GM18508 (cell line): ENCODE measurements at regions not wholly inside any gene's neighbourhood (a gene's known extent, or its start where the extent isn't known, plus 50 kb on each side); places are given as distances from the start of the nearest gene placed in this dataset.

Experiments
- ATAC-seq: cut with Tn5 transposase; IDR thresholded peaks from one replicate; pipeline ENCODE4 v1.9.1; 2021; ENCODE audit warnings: moderate number of reproducible peaks; ENCODE audit not compliant: insufficient read depth, unreplicated experiment

DNA sequence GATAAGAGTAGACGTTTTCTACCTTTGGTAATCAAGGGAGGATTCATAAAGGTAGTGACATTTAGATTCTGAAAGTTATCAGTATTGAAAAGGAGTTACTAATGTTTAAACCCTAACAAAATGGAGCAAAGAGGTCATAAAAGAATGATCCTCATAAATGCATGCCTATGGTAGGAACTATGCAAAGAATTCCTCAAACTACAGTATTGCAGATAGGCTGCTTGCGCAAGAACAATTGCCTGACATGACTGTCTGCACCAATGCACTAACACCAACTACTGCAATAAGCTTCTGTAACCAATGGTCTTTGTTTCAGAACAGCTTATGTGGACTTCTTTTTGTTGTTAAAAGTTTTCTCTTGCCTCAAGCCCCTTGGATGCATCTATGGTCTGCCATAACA lies 597.3 kb upstream of the ADGRL4 start:
- ATAC-seq, result no peak

DNA sequence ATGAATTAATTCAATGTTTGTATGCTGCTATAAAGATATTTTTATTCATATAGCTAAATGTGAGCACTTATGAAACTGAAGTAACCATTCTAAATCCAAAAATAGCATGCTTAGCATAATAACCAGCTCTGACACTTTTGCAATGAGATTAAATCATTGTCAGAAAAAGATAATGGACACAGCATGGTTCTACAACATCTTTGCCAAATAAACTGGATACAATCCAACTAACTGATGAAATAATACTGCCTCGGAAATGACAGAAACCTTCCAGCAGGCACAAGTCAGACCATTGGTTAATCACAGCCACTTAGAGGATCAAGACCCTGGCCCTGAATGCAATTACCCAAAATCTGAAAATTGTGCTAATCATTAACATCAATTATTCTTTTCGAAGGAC lies 592.7 kb upstream of the ADGRL4 start:
- ATAC-seq, result no peak

DNA sequence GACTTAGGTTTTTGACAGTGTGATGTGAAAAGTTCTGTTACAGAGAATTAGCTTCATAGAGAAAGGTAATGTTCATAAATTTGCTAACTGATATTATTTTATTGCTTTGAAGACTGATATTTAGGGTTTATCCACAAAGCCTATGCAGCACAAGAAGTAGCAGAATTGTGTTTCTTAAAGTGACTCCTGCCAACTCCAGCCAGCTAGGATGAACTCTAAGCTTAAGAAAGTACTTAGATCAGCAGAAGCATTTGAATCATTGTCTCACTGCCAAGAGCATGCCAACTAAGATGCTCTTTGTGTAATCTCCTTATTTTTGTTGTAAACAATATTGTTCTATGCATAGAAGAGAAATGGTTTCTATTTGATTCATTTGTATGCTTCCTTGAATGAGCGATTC lies 589.4 kb upstream of the ADGRL4 start:
- ATAC-seq, result no peak

DNA sequence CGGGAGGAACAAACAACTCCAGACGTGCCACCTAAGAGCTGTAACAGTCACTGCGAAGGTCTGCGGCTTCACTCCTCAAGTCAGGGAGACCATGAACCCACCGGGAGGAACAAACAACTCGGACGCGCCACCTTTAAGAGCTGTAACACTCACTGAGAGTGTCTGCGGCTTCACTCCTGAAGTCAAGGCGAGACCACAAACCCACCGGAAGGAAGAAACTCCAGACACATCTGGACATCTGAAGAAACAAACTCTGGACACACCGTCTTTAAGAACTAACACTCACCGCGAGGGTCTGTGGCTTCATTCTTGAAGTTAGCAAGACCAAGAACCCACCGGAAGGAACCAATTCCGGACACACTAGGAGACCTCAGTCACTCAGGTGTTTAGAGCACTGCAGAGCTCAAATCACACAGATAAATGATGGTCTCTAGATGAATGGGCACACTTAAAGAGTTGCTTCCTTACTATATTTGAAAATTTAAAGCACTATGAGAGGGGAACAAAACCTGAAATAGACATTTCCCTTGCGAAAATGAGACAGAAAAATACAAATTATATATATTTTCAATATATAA lies 587.7 kb upstream of the ADGRL4 start:
- no peak for ATAC-seq

DNA sequence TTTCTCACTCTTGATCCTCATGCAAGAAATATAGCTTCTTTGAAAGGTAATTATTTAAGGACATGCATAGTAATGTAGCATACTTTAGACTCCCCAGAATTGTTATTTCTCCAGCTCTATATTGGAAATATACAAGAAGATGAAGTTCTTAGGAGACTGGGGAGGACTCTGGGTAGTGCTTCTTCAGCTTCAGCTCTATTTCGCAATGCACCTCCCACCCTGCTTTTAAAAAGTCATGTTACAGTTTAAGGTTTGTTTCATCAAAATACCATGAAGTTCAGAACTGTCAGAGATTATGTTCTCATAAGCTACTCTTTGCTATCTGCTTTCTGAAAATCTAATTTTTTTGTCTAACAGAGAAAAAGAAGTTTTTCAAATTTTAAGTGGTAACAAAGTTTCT lies 586.2 kb upstream of the ADGRL4 start:
- no peak for ATAC-seq

DNA sequence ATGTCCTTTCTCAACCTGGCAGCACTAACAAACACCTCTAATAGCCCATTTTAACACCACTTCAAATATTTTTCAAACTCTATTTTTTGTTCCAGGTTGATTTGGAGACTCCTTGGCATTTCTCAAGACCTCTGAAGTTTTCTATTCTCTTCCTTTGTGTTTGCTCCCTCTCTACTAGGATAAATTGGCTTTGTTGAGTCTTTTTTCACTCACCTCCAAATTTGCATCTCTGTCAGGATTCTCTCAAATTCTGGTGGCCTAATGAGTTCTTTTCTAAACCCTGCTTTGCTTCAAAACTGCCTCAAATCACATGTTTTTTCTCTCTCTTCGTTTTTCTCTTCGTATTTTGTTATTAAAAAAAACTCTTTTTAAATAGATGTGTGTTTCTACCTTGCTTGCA lies 582.2 kb upstream of the ADGRL4 start:
- ATAC-seq, result no peak

DNA sequence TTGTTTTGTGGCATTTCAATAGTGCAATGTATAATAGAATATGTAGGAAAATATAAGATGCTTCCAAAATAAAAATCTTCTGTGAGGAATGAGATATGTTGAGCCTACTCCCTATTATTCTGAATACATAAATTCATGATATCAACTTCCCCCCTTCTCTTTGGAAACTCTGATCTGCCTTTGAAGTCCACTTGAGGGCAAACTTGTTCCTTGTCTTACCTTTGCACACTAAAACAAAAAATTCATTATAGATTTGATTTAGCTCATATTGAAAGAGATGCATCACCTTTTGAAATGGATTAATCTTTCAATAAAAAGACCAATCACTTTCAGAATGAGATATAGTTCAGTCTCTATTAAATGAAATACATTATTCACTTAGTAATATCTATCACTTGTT lies 580.7 kb upstream of the ADGRL4 start:
- ATAC-seq, result no peak

DNA sequence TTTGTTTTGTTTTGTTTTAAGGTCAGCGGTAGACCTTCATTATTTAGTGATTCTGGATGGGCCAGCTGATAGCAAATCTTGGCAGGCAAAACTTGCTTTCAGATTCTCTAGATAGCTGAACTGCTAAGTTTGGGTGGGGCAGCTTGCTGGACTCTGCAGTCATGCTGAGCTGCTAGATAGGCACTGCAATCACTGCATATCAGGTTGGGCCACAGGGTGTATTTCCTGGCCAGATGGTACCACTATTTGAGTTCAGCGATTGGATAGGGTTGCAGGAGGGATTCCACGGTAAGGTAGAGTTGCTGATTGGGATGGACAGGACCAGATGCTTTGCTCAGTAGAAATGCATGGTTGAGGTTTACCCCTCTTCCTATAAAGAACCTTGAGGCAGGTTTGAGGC lies 579.3 kb upstream of the ADGRL4 start:
- ATAC-seq, result no peak

DNA sequence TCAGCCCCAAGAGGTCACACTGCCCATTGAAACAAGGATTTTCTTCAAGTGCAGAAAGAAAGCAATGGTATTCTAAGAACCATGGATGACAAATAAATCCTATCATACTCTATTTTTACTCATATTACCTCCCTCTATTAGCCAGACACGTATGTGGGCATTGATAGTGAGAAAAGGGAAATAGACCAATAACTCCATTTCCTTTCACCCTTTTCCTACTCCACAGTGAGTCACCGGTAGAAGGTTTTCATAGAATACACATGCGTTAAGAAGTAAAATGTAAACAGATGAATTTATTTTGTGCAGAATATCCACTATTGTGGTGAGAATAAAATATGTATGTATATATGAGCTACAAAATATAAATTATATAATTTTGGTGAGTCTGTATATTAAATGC lies 568.9 kb upstream of the ADGRL4 start:
- no peak for ATAC-seq

DNA sequence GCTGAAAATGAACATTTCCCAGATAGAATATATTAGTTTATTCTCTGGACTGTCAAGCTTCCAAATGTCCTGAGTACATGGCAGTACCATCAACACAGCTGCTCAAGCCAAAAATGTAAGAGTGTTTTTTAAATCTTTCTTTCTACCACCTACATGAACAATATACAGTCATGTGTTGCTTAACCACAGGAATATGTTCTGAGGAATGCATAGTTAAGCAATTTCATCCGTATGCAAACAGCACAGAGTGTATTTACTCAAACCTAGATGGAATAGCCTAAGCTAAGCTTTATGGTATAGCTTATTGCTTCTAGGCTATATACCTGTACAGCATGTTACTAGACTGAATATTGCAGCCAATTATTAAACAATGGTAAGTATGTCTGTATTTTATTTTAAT lies 561.9 kb upstream of the ADGRL4 start:
- no peak for ATAC-seq

DNA sequence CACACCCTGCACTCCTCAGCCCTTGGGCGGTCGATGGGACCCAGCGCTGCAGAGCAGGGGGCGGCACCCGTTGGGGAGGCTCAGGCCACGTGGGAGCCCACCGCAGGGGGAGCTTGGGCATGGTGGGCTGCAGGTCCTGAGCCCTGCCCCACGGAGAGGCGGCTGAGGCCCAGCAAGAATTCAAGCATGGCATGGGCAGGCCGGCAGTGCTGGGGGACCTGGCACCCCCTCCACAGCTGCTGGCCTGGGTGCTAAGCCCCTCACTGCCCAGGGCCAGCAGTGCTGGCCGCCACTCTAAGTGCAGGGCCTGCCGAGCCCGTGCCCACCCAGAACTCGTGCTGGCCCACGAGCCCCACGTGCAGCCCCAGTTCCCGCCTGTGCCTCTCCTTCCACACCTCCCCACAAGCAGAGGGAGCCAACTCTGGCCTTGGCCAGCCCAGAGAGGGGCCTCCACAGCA lies 555.0 kb upstream of the ADGRL4 start:
- no peak for ATAC-seq

DNA sequence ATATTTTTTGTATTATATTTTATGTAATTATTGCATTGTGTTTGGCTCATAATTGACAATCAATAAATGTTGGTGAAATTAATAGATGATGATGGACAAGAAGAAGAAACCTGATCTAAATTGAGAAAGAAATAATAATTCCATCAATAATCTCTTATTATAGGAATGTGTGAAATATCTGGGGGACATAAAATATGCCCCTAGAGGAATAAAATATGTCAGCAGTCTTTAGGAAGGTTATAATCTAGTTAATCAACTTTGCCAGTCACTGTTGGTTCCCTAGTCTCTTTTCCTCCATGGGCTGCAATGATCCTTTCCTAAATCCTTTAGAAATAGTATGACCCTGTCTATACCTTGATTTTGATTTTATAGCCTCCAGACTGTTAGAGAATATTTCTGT lies 549.7 kb upstream of the ADGRL4 start:
- ATAC-seq, result no peak

DNA sequence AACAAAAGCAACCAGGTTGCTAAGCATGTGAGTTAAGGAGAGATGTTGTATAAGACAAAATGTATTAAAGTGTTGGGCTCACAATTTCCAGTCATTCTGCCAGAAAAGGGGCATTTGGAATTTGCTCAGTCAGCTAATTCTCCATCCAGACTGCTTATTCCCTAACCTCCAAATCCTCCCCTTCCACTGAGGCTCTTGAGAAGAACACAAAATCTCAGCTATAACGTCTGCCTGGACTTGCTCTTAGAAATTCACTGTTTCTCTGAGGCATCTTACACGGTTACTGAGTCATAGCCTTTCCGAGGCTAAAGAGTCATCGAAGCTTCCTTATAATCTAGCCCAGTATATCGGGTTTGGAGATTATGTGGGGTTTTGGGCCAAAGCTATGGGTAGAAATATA lies 548.2 kb upstream of the ADGRL4 start:
- ATAC-seq, result no peak

DNA sequence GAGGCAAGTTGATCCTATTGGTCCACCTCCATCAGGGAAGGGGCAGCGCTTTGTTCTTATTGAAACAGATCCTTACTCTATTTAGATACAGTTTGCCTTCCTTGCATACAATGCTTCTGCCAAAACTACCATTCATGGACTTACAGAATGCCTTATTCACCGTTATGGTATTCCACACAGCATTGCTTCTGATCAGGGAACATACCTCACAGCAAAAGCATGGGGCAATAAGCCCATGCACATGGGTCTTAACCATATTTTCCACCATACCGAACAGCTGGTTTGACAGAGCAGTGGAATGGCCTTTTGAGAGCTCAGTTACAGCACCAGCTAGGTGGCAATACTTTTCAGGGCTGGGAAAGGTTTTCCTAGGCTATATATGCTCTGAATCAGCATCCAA lies 544.8 kb upstream of the ADGRL4 start:
- no peak for ATAC-seq

DNA sequence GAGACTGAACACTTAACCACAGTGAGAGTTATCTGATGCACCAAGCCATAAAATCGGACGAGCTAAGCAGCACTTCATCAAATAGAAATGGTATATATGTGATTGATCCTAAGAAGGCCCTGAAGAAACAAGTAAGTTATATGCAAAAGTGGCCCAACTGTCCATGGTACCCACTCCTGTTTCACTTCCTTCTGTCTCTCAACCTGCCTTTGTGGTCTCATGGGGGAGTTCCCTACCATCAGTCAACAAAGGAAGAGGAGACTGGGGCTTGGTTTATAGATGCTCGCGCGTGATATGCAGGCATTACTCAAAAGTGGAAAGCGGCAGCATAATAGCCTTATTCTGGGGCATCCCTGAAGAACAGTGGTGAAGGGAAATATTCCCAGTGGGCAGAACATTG lies 543.9 kb upstream of the ADGRL4 start:
- no peak for ATAC-seq

DNA sequence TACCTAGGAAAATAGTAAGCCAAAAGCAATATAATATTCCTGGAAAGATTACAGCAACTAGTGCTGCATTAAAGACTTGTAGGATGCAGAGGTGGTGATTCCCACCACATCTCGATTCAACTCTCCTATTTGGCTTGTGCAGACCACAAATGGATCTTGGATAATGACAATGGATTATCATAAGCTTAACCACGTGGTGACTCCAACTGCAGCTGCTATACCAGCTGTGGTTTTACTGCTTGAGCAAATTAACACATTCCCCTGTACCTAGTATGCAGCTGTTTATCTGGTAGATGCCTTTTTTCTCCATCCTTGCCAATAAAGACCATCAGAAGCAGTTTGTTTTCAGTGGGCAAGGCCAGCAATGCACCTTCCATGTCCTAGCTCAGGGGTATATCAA lies 542.7 kb upstream of the ADGRL4 start:
- ATAC-seq, result no peak

DNA sequence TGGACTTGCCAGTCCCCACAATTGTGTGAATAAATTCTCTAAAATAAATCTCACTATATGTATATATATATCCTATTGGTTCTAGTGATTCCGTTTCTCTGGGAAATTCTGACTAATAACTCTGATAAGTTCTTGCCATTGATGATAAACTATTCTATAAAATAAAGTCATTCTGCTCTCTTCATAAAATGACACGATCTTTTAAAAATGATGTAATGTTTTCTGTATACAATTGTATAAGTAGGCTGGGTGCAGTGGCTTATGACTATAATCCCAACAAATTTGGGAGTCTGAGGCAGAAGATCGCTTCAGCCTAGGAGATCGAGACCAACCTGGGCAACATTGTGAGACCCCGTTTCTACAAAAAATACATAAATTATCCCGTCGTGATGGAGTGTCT lies 541.0 kb upstream of the ADGRL4 start:
- no peak for ATAC-seq

DNA sequence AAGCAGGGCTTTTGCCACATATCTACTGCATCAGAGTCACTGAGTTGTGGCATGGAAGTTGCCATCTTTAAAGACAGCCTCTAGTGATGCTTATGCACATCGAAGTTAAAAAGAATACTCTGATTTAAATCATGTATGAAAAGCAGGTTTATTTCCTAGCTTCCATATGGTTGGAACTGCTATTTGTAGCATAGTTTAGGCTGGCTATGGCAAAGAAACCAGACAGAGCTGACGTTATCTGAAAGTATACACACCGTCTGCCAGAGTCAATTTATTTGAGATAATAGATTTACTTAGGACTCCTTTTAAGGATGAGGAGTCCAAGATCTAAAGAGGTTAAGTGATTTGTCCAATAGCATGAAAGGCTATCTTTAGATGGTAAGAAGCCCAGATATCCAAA lies 536.9 kb upstream of the ADGRL4 start:
- ATAC-seq, result no peak

DNA sequence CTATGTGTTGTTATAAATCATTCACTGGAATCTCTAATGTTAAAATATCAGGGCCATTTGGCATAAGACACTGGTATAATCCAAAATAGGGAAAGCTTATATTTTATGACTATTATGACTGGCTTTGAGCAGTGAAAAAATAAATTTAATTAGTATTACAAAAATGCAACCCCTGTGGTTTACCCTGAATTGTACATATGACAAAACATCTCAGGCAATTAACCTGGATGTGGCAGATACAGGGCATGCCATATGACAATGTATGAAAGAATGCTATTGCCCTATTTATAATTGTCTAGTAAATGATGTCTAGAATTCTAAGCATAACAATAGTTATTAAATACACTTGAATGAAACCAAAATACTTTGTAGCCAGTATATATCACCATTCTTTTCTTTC lies 532.5 kb upstream of the ADGRL4 start:
- no peak for ATAC-seq

DNA sequence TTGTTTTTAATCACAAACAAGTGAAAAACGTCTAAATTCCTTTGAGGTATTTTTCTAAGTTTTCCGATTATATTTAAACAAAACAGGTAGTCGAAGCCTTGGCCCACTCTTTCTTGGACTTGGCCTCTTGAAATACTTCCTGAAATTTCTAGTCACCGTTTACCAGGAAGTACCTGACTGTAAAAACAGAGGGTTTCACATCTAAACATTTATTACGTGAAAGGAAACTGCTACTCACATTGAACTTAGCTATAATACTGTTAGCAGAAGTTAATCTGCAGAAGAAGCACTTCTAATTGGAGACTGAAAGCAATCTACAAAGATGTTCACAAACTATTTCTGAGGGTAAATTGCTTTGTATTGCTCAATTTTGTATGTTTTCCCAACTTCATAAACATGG lies 526.0 kb upstream of the ADGRL4 start:
- ATAC-seq, result no peak

DNA sequence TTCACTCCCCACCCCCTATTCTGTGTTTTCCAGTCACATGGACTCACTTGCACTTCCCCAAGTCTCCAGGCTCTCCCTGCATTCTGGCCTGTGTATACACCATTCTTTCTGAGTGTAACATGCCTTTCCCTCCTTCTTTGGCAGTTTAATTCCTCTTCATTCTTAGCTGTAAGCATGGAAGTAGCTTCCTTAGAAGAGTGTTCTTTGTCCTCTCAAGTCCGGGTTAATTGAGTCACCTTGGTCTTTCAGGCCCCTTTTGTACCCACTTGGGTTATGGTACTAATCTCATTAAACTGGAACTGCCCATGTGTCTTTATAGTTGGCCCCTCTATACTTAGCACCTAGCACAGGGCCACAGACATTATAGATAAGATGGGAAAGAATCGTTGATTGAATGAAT lies 525.3 kb upstream of the ADGRL4 start:
- ATAC-seq, result no peak

DNA sequence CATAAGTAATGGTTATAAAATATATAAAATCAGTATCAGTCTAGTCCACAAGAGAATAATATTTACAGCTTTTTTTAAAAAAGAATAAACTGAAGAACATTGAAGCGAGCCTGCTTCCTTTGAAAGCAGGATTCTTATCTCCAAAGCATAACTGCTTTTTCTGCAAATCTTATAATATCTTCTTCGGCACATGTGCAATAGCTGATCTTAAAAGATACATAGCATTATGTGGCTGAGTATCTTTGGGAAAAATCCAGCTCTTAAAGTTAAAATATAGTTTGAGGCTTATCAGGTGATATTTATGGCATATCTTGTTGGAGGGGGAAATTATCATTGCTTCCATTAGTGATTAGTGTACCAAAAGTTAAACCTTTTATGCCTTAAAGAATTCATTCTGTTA lies 523.9 kb upstream of the ADGRL4 start:
- ATAC-seq, result no peak

DNA sequence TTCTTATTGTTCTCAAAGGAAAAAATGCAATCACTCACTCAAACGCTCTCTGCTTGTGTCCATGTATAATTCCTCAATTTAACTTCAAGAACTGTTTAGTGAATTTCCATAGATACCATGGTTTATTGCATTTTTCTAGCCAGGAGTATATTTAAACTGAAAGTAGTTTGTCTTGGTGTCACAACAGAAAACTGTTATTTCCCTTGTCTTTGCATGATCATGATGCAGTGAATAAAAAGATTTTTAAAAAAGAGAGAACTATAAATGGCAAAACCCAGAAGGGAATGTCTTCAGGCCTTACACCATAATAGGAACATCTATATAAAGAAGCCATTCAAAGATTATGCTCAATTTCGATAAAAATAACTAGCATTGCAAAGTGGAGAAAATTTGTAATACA lies 523.5 kb upstream of the ADGRL4 start:
- no peak for ATAC-seq
